Stomach (tissue), 4 donors: ENCODE measurements at regions not wholly inside any gene's neighbourhood (a gene's known extent, or its start where the extent isn't known, plus 50 kb on each side); places are given as distances from the start of the nearest gene placed in this dataset.

ENCODE experiments used
- CTCF ChIP-seq, 7 experiments: fragments of 450-650 bp in 4 of 7; fragments of 200-600 bp in 3 of 7; sonication (generic) in 3 of 7; IDR thresholded peaks; one replicate each; pipeline ENCODE4 v1.5.1; 2016 to 2019; ENCODE audit warnings: antibody characterized with exemption in 7 of 7, control low read depth in 2 of 7, mild to moderate bottlenecking in 1 of 7
- POLR2A ChIP-seq, 4 donors: fragments of 450-650 bp; IDR thresholded peaks; one replicate each; pipeline ENCODE4 v1.6.1; 2016; ENCODE audit warnings: antibody characterized with exemption in 4 of 4, control low read depth in 2 of 4, mild to moderate bottlenecking in 1 of 4, moderate library complexity in 1 of 4

- no peak for TF ChIP-seq CTCF (IDR thresholded peaks at IDR 0.05)
- no peak for TF ChIP-seq POLR2A (IDR thresholded peaks at IDR 0.05)
Measured at GRCh38 chr2:155703917-155704316, 628.6 kb downstream of the NR4A2 start.
